HEK293 (cell line): ENCODE measurements at regions not wholly inside any gene's neighbourhood (a gene's known extent, or its start where the extent isn't known, plus 50 kb on each side); places are given as distances from the start of the nearest gene placed in this dataset.

Experiments
- CTCF ChIA-PET: fragments of 350-600 bp; formaldehyde crosslinking; extraction: SDS; loops from one replicate; lab custom pipeline; 2021; ENCODE audit warnings: antibody characterized with exemption; lab: Yijun Ruan, JAX
- POLR2A ChIA-PET: fragments of 300-600 bp; formaldehyde crosslinking; extraction: SDS; loops from one replicate; lab custom pipeline; 2020; ENCODE audit warnings: antibody characterized with exemption, inconsistent platforms; lab: Yijun Ruan, JAX
- H3K27ac ChIP-seq: fragments of 200-500 bp; sonication (Bioruptor generic); 2 replicates; pipeline ENCODE4 v1.5.1; 2014; ENCODE audit warnings: low read depth, low read length, control low read depth, inconsistent platforms; ENCODE audit errors: extremely low read depth
- H3K36me3 ChIP-seq, 2 experiments: fragments of 200-500 bp in 1 of 2; sonication (Bioruptor generic) in 1 of 2; 1 replicate in 1 of 2; 2 replicates in 1 of 2; pipeline ENCODE4 v1.5.1; 2014 to 2017; ENCODE audit warnings: inconsistent platforms in 2 of 2, low read length in 2 of 2; ENCODE audit not compliant: control insufficient read depth in 2 of 2, insufficient read depth in 1 of 2
- H3K4me1 ChIP-seq: fragments of 200-500 bp; sonication (Bioruptor generic); 2 replicates; pipeline ENCODE4 v1.5.1; 2014; ENCODE audit warnings: mild to moderate bottlenecking, low read length, inconsistent platforms; ENCODE audit not compliant: control insufficient read depth, insufficient read depth
- H3K4me3 ChIP-seq: 2 replicates; pipeline ENCODE4 v1.5.1; 2011; ENCODE audit warnings: low read depth, mild to moderate bottlenecking, control low read depth, low read length, moderate library complexity
- H3K9me3 ChIP-seq: fragments of 200-500 bp; sonication (Bioruptor generic); 2 replicates; pipeline ENCODE4 v1.5.1; 2014; ENCODE audit warnings: low read depth, low read length, inconsistent platforms; ENCODE audit not compliant: control insufficient read depth, insufficient read depth
- HOXA7 ChIP-seq: sonication (generic); formaldehyde crosslinking; IDR thresholded peaks from 2 replicates; pipeline ENCODE4 v1.8.1; 2022; ENCODE audit warnings: missing genetic modification reagents, borderline replicate concordance
- HOXD13 ChIP-seq: sonication (generic); formaldehyde crosslinking; IDR thresholded peaks from 2 replicates; pipeline ENCODE4 v1.8.0; 2022; ENCODE audit warnings: missing genetic modification reagents, borderline replicate concordance
- OVOL3 ChIP-seq: fragments of 450-650 bp; formaldehyde crosslinking; IDR thresholded peaks from 2 replicates; pipeline ENCODE4 v1.5.1; 2016; ENCODE audit warnings: missing biosample characterization, missing genetic modification characterization
- SCRT1 ChIP-seq: fragments of 450-650 bp; formaldehyde crosslinking; IDR thresholded peaks from 2 replicates; pipeline ENCODE4 v1.5.1; 2016; ENCODE audit warnings: missing biosample characterization, missing genetic modification characterization, borderline replicate concordance
- TCF7L2 ChIP-seq: IDR thresholded peaks from 2 replicates; pipeline ENCODE4 v1.6.1; 2011; ENCODE audit warnings: low read depth, mild to moderate bottlenecking, inconsistent platforms, low read length, moderate library complexity, borderline replicate concordance
- YY1 ChIP-seq: fragments of 450-650 bp; formaldehyde crosslinking; IDR thresholded peaks from 2 replicates; pipeline ENCODE4 v1.5.1; 2018; ENCODE audit warnings: missing biosample characterization, missing genetic modification characterization
- ZBTB8A ChIP-seq: fragments of 450-650 bp; formaldehyde crosslinking; IDR thresholded peaks from 2 replicates; pipeline ENCODE4 v1.5.1; 2016; ENCODE audit warnings: missing biosample characterization, missing genetic modification characterization
- ZNF155 ChIP-seq: fragments of 450-650 bp; formaldehyde crosslinking; IDR thresholded peaks from 2 replicates; pipeline ENCODE4 v1.5.1; 2016; ENCODE audit warnings: missing biosample characterization, missing genetic modification characterization
- ZNF175 ChIP-seq: fragments of 450-650 bp; formaldehyde crosslinking; IDR thresholded peaks from 2 replicates; pipeline ENCODE4 v1.5.1; 2016; ENCODE audit warnings: missing biosample characterization, missing genetic modification characterization
- ZNF274 ChIP-seq, 2 experiments: fragments of 200-500 bp in 1 of 2; fragments of 450-650 bp in 1 of 2; sonication (Bioruptor generic) in 1 of 2; formaldehyde crosslinking in 1 of 2; IDR thresholded peaks; 2 replicates each; pipeline versions ENCODE4 v1.5.1 to v1.6.1; 2014 to 2016; ENCODE audit warnings: borderline replicate concordance in 1 of 2, inconsistent platforms in 1 of 2, low read length in 1 of 2, missing biosample characterization in 1 of 2, missing genetic modification characterization in 1 of 2
- ZNF335 ChIP-seq: fragments of 450-650 bp; formaldehyde crosslinking; conservative IDR thresholded peaks from 2 replicates; pipeline ENCODE4 v1.5.1; 2016; ENCODE audit warnings: missing biosample characterization, missing genetic modification characterization
- ZNF416 ChIP-seq: fragments of 450-650 bp; formaldehyde crosslinking; IDR thresholded peaks from 2 replicates; pipeline ENCODE4 v1.5.1; 2016; ENCODE audit warnings: missing biosample characterization, missing genetic modification characterization
- ZNF530 ChIP-seq: fragments of 450-650 bp; formaldehyde crosslinking; IDR thresholded peaks from 2 replicates; pipeline ENCODE4 v1.5.1; 2016; ENCODE audit warnings: low read depth, missing biosample characterization, missing genetic modification characterization
- ZNF701 ChIP-seq: fragments of 450-650 bp; formaldehyde crosslinking; IDR thresholded peaks from 2 replicates; pipeline ENCODE4 v1.5.1; 2016; ENCODE audit warnings: missing biosample characterization, missing genetic modification characterization
- ZSCAN30 ChIP-seq: fragments of 450-650 bp; IDR thresholded peaks from 2 replicates; pipeline ENCODE4 v1.5.1; 2018; ENCODE audit warnings: missing biosample characterization, mild to moderate bottlenecking, missing genetic modification characterization, moderate library complexity
- TF ChIP-seq, protein P1 (sequence below): fragments of 450-650 bp; formaldehyde crosslinking; conservative IDR thresholded peaks from 2 replicates; pipeline ENCODE4 v1.5.1; 2016; ENCODE audit warnings: low read depth, missing biosample characterization, missing genetic modification characterization
- TF ChIP-seq, protein P2 (sequence below): fragments of 450-650 bp; formaldehyde crosslinking; IDR thresholded peaks from 2 replicates; pipeline ENCODE4 v1.5.1; 2017; ENCODE audit warnings: missing biosample characterization, mild to moderate bottlenecking, missing genetic modification characterization, moderate library complexity
- TF ChIP-seq, protein P3 (sequence below): fragments of 450-650 bp; formaldehyde crosslinking; IDR thresholded peaks from 2 replicates; pipeline ENCODE4 v1.5.1; 2016; ENCODE audit warnings: missing biosample characterization, missing genetic modification characterization
- TF ChIP-seq, protein P4 (sequence below): IDR thresholded peaks from 2 replicates; pipeline ENCODE4 v1.6.1; 2011; ENCODE audit warnings: mild to moderate bottlenecking, low read depth, low read length, borderline replicate concordance
- TF ChIP-seq, protein P5 (sequence below): fragments of 450-650 bp; formaldehyde crosslinking; IDR thresholded peaks from 2 replicates; pipeline ENCODE4 v1.5.1; 2016; ENCODE audit warnings: missing biosample characterization, missing genetic modification characterization

DNA sequence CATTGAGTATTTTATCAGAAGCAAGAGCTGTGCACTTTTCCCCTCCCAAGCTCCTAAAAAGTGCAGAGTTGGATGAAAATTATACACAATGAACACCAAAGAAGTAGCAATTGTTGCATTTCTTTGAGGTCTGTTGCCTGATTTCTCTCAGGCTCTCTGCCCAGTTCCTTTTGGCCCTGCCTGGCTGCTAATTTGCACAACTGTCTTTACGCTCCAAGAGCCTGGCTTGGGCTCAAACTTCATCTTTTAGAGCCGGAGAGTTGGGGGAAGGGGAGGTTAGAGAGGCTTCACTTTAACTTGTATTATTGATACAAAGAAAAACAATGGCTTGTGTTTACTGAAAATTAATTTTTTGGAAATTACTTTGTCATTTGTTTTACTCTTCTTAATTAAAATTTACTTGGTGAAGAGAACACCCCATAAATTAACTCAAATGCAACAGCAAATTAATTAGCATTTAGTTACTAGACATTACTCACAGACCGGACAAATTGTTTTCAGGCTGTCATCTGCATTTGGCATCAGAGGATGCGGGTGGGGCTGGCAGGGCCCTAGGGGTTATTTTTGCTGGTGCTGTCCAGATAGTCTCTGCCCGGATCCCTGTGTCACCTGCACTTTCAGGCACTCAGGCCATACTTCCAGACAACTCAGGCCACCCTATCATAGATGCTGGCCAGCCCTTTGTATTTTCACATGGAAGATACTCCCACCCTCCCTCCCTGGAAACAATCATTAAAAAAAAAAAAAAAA, 407.3 kb downstream of the NXPE2 start:
- Histone ChIP-seq H3K36me3 (no peaks in the 10 kb centered on the region), H3K9me3 (no peaks in the 10 kb centered on the region), H3K4me1 (no peaks in the 10 kb centered on the region), H3K4me3 (no peak overlapping the region), H3K27ac (no peak overlapping the region)
- CTCF ChIA-PET = no interaction called here
- TF ChIP-seq OVOL3 (tag by site-specific recombination) (no peak), ZNF701 (tag by site-specific recombination) (no peak), ZNF416 (tag by site-specific recombination) (no peak), HOXA7 (CRISPR knock-in tag) (no peak)
- TF ChIP-seq, protein P1, sequence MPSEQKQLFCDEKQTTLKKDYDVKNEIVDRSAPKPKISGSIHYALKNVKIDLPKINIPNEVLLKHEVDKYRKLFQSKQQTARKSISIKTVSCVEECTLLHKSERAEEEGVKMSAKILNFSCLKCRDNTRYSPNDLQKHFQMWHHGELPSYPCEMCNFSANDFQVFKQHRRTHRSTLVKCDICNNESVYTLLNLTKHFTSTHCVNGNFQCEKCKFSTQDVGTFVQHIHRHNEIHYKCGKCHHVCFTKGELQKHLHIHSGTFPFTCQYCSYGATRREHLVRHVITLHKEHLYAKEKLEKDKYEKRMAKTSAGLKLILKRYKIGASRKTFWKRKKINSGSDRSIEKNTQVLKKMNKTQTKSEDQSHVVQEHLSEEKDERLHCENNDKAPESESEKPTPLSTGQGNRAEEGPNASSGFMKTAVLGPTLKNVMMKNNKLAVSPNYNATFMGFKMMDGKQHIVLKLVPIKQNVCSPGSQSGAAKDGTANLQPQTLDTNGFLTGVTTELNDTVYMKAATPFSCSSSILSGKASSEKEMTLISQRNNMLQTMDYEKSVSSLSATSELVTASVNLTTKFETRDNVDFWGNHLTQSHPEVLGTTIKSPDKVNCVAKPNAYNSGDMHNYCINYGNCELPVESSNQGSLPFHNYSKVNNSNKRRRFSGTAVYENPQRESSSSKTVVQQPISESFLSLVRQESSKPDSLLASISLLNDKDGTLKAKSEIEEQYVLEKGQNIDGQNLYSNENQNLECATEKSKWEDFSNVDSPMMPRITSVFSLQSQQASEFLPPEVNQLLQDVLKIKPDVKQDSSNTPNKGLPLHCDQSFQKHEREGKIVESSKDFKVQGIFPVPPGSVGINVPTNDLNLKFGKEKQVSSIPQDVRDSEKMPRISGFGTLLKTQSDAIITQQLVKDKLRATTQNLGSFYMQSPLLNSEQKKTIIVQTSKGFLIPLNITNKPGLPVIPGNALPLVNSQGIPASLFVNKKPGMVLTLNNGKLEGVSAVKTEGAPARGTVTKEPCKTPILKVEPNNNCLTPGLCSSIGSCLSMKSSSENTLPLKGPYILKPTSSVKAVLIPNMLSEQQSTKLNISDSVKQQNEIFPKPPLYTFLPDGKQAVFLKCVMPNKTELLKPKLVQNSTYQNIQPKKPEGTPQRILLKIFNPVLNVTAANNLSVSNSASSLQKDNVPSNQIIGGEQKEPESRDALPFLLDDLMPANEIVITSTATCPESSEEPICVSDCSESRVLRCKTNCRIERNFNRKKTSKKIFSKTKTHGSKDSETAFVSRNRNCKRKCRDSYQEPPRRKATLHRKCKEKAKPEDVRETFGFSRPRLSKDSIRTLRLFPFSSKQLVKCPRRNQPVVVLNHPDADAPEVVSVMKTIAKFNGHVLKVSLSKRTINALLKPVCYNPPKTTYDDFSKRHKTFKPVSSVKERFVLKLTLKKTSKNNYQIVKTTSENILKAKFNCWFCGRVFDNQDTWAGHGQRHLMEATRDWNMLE (tag by site-specific recombination) = no peak
- POLR2A ChIA-PET = no interaction called here

DNA sequence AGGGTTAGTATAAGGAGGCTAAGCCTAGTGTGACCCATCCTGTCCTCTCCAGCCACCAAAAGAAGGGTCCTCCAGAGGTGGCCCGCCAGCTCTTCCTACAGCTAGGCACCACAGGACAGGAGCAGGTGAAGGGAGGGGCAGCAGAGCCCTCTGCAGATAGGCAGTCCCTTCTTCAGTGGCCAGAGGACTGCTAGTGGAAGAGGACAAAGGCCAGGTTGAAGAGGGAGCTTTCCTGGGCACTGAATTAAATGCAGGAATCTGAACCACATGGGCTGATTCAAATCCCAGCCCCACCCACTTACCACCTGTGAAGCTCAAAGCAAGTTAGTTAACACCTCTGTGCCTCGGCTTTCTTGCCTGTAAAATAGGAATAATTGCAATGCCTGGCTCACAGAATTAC, 409.5 kb downstream of the NXPE2 start:
- Histone ChIP-seq H3K4me3 (no peak overlapping the region), H3K9me3 (no peaks in the 10 kb centered on the region), H3K4me1 (no peaks in the 10 kb centered on the region)
- TF ChIP-seq SCRT1 (no peak), HOXD13 (no peak), ZNF155 (tag by site-specific recombination) (no peak), ZNF530 (tag by site-specific recombination) (no peak), ZSCAN30 (tag by site-specific recombination) (no peak), ZBTB8A (tag by site-specific recombination) (no peak), TCF7L2 (no peak), ZNF274 (IDR thresholded peaks at IDR 0.05; ENCODE audit: low read length) (no peak), ZNF274 (tag by site-specific recombination; IDR thresholded peaks at IDR 0.05; ENCODE audit: borderline replicate concordance) (no peak), ZNF175 (tag by site-specific recombination) (no peak), YY1 (no peak), ZNF335 (tag by site-specific recombination) (no peak)
- TF ChIP-seq, protein P2, sequence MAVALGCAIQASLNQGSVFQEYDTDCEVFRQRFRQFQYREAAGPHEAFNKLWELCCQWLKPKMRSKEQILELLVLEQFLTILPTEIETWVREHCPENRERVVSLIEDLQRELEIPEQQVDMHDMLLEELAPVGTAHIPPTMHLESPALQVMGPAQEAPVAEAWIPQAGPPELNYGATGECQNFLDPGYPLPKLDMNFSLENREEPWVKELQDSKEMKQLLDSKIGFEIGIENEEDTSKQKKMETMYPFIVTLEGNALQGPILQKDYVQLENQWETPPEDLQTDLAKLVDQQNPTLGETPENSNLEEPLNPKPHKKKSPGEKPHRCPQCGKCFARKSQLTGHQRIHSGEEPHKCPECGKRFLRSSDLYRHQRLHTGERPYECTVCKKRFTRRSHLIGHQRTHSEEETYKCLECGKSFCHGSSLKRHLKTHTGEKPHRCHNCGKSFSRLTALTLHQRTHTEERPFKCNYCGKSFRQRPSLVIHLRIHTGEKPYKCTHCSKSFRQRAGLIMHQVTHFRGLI (tag by site-specific recombination) = no peak
- TF ChIP-seq, protein P3, sequence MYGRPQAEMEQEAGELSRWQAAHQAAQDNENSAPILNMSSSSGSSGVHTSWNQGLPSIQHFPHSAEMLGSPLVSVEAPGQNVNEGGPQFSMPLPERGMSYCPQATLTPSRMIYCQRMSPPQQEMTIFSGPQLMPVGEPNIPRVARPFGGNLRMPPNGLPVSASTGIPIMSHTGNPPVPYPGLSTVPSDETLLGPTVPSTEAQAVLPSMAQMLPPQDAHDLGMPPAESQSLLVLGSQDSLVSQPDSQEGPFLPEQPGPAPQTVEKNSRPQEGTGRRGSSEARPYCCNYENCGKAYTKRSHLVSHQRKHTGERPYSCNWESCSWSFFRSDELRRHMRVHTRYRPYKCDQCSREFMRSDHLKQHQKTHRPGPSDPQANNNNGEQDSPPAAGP (tag by site-specific recombination) = no peak
- TF ChIP-seq, protein P4, sequence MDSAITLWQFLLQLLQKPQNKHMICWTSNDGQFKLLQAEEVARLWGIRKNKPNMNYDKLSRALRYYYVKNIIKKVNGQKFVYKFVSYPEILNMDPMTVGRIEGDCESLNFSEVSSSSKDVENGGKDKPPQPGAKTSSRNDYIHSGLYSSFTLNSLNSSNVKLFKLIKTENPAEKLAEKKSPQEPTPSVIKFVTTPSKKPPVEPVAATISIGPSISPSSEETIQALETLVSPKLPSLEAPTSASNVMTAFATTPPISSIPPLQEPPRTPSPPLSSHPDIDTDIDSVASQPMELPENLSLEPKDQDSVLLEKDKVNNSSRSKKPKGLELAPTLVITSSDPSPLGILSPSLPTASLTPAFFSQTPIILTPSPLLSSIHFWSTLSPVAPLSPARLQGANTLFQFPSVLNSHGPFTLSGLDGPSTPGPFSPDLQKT = no peak
- TF ChIP-seq, protein P5, sequence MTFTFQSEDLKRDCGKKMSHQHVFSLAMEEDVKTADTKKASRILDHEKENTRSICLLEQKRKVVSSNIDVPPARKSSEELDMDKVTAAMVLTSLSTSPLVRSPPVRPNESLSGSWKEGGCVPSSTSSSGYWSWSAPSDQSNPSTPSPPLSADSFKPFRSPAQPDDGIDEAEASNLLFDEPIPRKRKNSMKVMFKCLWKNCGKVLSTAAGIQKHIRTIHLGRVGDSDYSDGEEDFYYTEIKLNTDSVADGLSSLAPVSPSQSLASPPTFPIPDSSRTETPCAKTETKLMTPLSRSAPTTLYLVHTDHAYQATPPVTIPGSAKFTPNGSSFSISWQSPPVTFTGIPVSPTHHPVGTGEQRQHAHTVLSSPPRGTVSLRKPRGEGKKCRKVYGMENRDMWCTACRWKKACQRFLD (tag by site-specific recombination) = no peak
- TF ChIP-seq, all 188 proteins: peak for 0
- POLR2A ChIA-PET = no interaction called here
- no peaks in the 10 kb centered on the region for H3K36me3 ChIP-seq
- CTCF ChIA-PET = no interaction called here
- H3K27ac ChIP-seq = no peak overlapping the region
